Stimulated activated CD4-positive, alpha-beta T cell treated with anti-CD3 and anti-CD28 coated beads, Interleukin-12 subunit alpha, Interleukin-12 subunit beta, amount 100 ng/mL, for 24 hours (primary cell): ENCODE measurements at regions not wholly inside any gene's neighbourhood (a gene's known extent, or its start where the extent isn't known, plus 50 kb on each side); places are given as distances from the start of the nearest gene placed in this dataset.
"Not testable (repeated sequence)": the region's sequence is repeated elsewhere in the genome, so short reads cannot be mapped to it uniquely, and the experiment has no call there.

Source experiments
- DNase-seq, 2 experiments: peaks; one replicate each; pipeline ENCODE4 v3.0.0-alpha.2; 2020; ENCODE audit warnings: low read depth in 2 of 2

DNA sequence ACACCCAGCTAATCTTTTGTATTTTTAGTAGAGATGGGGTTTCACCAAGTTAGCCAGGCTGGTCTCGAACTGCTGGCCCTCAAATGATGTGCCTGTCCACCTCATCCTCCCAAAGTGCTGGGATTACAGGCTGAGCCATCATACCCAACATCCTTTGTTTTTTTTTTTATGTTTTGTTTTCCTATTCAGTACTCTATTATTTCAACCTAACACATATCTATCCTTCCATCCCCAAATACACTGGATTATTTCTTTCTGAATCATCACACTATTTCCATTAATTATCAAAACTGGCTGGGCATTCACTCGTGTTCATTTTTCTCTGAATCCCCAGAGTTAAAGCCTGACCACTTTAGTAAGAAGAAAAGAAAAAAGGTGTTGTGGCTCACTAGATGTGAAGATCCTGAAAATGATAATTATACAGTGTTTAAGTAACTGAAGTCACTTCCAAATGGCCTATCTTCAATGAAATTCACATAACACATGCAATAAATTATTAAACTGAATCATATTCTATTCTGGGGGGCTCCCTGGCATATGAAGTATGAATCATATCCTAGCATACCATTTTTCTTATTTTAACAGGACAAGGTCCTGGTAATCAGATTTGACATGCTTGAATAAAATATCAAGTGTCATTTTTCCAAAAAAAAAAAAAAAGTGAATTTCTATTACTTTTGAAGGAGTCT, 1754.2 kb downstream of the BRINP3 start:
- DNase-seq = no peak

DNA sequence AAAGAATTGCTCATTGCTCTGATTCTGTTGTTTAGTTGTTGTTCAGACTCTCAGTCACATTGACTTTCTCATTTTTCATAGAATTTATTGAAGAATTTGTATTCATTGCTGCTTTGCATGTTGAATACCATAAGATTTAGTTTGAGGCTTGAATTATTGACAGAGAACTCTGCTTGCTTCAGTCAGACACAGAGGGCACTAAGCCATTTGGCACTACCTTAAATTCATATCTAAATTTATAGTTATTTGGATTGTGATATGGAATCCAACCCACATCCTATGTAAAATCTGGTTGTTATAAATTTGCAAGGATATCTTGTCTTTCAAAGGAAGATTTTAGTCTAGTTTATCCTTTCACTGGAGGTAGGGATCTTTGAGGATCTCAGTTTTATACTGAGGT, 1748.6 kb downstream of the BRINP3 start:
- no peak for DNase-seq

DNA sequence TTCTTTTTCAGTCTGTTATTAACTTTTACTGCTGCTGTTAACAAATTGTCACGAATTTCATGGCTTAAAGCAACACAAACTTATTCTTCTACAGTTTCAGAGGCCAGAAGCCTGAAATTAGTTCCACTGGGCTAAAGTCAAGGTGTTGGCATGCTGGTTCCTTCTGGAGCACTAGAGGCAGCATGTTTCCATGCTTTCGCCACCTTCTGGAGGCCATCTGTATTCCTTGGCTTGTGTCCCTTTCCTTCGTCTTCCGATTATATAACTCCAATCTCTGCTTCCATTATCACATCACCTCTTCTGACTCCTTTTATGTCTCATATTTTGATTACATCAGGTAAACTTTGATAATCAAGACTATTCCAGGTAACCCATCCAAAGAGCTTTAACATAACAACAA, 1742.1 kb downstream of the BRINP3 start:
- DNase-seq = no peak

DNA sequence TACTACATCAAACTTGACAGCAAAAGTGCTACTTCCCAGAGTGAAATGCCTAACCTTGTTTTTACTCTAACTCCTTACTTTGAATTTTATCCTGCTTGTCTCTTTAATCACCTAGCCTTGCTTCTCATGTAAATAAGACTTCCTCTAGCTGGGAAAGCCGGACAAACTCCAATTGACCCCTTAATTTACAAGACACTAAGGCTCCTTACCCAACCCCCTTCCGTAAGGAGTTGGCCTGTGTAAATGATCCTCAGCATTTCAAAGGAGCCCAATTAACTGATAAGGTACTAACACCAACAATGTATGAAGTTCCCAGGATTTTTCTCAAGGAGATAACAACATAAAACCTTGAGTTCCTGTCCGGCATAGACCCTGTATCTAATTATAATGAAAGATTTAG, 1728.4 kb downstream of the BRINP3 start:
- not testable (repeated sequence) for DNase-seq

DNA sequence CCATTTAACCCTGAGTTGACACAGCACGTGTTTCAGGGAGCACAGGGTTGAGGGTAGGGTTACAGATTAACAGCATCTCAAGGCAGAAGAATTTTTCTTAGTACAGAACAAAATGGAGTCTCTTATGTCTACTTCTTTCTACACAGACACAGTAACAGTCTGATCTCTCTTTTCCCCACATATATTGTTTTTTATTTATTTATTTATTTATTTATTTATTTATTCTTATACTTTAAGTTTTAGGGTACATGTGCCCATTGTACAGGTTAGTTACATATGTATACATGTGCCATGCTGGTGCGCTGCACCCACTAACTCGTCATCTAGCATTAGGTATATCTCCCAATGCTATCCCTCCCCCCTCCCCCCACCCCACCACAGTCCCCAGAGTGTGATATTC, 1725.6 kb downstream of the BRINP3 start:
- DNase-seq = not testable (repeated sequence)

DNA sequence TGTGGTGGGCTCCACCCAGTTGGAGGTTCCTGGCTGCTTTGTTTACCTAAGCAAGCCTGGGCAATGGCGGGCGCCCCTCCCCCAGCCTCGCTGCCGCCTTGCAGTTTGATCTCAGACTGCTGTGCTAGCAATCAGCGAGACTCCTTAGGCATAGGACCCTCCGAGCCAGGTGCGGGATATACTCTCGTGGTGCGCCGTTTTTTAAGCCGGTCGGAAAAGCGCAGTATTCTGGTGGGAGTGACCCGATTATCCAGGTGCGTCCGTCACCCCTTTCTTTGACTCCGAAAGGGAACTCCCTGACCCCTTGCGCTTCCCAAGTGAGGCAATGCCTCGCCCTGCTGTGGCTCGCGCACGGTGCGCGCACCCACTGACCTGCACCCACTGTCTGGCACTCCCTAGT, 1719.9 kb downstream of the BRINP3 start:
- DNase-seq = not testable (repeated sequence)

DNA sequence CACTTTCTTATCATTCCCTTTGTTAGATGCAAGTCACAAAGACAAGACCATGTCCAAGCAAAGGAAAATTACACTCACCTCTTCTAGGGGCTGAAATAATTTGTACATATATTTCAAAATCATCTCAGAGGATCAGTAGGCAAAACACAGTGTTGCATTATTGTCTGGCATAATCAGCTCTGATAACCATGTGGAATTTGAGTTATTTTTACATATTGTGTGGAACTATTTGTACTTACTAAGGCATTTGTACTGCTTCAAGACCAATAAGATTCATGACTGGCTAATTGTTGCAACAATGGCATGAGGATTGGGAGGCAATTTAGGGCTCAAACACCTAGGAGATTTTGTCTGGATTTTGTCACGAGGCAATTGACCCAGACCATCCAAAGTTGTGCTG, 1716.4 kb downstream of the BRINP3 start:
- DNase-seq = no peak

DNA sequence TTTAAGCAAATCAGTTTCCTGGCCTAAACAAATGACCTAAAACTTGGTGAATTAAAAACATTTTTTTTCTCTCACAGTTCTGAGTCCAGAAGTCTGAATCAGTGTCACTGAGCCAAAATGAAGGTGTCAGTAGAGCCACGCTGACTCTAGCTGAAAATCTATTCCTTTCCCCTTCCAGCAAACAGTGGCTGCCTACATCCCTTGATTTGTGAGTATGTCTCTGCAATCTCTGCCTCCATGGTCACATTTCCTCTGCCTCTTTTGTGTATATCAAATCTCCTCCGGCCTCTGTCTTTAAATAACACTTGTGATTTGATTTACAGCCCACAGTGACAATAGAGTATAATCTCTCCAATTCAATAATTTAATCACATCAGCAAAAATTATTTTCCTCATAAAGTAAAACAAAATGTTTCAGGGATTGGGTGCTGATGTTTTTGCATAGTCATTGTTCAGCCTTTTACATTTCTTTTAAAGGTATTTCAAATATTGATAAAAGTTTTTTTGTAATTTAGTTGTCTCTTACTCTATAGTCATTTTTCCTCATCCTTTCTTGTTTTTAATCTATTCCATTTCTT, 1715.4 kb downstream of the BRINP3 start:
- DNase-seq = no peak

DNA sequence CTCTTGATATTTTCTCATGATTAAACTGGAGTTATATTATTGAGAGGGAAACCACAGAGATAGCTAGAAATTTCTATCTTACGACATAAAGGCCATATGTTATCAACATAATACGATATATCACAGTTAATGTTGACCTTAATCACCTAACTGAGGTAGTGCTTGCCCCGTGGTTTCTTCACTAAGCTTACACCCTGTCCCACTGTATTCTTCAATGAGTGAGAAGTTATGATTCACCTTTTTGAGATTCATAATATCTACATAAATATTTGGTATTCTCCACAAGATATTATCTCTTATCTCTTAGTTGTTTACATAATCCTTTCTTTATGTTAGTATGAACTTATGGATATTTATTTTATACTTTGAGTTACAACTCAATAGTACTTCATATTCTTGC, 1714.1 kb downstream of the BRINP3 start:
- DNase-seq = no peak

DNA sequence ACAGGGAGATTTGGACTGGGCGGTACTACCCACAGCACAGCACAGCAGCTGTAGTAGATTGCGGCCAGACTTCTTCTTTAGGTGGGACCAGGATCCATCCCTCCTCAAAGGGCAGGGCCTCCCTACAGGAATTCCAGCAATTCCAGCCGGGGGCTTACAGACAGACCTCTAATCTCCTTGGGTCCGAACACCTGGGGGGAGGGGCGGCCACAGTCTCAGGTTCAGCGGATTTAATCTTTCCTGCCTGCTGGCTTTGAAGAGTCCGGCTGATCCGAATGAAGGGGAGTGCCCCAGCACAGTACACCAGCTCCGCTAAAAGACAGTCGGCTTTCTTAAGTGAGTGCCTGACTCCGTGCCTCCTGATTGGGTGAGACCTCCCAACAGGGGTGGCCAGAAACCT, 1708.5 kb downstream of the BRINP3 start:
- DNase-seq = no peak

DNA sequence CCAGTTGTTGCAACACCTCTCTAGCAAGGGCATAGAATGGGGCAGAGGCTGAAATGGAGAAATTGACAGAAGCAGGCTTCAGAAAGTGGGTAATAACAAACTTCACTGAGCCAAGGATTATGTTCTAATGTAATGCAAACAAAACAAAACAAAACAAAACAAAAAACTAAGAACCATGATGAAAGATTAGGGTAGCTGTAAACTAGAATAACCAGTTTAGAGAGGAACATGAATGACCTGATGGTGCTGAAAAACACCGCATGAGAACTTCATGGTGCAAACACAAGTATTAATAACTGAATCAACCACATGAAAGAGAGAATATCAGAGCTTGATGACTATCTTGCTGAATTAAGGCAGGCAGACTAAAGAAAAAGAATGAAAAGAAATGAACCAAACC, 1707.7 kb downstream of the BRINP3 start:
- DNase-seq = no peak

DNA sequence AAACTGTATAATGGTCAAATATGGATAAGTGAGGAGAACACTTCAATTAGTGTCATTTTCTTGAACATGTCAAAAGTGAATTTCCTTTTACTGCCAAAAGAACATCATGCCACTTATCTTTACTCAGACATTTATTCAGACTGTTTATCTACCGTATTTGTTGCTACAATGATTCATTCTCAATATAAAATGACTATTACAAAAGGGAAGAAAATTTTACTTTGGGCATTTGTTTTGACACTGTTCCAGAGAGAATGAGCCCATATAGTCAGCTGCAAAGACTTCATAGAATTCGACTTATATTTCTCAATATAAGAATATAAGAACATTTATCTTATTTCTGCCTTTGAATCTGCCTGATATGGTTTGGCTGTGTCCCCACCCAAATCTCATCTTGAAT, 1699.1 kb downstream of the BRINP3 start:
- DNase-seq = no peak

DNA sequence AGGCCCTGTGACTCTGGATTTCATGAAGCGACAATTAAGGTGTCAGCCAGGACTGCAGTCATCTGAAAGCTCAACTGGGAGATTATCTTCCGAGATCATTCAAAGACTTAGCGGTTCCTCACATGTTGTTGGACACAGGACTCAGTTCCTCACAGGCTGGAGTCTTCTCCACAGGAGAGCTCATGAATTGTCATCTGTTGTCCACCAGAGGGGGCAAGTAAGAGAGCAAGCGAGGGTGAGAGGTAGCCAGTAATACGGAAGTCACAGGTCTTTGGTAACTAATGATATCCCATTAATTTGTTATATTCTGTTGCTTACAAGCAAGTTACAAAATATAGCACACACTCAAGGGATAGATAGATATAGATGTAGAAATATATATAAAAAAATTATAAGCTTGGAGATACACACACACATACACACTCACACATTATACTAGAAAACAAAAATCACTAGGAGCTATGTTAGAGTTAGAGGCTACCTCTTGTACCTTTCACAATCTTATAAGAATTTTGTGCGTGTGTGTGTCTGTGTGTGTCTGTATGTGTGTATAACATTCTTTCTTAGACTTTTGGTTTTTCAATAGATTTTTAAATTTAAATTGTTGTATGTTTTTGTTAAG, 1695.3 kb downstream of the BRINP3 start:
- no peak for DNase-seq

DNA sequence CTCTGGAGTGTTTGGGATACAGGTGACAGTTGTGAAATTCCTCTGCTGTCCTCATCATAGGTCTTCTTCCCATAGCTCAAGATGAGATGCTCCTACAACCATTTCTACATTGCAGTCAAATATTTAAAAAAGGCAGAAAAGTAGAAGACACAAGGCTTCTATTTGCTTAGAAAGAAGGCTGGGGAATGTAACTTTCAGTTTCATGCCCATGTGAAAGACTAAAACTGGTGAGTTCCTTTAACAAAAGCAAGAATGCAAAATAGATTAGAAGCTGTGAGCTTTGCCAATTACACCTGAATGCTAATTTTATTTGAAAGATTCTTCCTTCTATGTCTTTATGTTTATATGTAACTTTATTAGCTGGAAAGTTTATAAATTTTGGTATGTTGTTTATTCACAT, 1682.7 kb downstream of the BRINP3 start:
- no peak for DNase-seq

DNA sequence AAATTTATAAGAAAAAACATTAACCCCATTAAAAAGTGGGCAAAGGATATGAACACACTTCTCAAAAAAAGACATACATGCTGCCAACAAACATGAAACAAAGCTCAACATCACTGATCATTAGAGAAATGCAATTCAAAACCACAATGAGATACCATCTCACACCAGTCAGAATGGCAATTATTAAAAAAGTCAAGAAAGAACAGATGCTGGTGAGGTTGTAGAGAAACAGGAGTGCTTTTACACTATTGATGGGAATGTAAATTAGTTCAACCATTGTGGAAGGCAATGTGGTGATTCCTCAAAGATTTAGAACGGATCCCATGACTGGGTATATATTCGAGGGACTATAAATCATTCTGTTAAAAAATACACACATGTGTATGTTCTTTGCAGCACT, 1665.5 kb downstream of the BRINP3 start:
- DNase-seq = not testable (repeated sequence)

DNA sequence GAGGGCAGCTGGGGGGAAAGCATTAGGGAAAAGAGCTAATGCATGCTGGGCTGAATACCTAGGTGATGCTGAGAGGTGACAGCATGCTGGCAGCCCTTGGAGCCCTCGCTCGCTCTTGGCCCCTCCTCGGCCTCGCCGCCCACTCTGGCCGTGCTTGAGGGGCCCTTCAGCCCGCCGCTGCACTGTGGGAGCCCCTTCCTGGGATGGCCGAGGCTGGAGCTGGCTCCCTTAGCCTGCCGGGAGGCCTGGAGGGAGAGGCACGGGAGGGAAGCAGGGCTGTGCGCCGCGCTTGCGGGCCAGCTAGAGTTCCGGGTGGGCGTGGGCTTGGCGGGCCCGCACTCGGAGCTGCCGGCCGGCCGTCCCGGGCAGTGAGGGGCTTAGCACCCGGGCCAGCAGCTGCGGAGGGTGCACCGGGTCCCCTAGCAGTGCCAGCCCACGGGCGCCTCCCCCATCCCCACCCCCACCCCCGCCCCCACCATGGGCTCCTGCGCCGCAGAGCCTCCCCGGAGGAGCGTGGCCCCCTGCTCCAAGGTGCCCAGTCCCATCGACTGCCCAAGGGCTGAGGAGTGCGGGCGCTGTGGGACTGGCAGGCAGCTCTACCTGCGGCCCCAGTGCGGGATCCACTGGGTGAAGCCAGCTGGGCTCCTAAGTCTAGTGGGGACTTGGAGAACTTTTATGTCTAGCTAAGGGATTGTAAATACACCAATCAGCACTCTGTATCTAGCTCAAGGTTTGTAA, 1664.7 kb downstream of the BRINP3 start:
- DNase-seq = not testable (repeated sequence)

DNA sequence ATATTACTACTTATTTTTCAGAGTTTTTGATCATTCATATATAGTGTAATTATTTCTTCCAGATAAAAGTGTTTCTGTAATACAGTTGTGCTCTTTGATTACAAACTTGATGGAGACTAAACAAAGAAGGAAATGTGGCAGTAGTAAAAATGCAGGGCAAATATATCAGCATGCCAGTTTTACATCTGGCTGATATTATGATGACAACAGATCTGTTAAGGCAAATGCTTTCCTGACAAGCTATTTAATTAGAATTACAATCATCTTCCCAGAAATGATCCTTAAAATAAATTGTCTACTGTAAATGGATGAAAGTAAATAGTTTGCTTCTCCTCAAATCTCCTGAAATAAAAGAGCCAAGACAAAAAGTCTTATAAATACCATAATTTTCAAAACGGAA, 1659.8 kb downstream of the BRINP3 start:
- no peak for DNase-seq

DNA sequence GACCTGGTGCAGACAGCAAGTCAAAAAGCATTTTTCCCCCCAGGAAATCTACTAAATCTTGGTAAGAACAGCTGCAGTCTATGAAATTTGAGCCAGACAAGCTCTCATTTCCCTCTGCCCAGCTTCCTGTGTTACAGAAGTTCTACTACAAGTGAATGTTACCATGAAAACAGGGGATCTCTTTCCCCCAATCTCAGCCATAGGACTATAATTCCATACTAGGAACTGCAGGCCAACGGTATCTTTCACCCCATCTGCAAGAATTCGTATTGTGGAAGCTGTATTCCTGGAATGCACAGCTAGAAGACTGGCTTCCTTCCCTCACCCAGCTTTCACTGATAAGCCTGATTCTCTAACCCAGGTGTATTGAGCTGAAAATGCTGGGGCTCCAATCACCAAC, 1655.4 kb downstream of the BRINP3 start:
- DNase-seq = no peak

DNA sequence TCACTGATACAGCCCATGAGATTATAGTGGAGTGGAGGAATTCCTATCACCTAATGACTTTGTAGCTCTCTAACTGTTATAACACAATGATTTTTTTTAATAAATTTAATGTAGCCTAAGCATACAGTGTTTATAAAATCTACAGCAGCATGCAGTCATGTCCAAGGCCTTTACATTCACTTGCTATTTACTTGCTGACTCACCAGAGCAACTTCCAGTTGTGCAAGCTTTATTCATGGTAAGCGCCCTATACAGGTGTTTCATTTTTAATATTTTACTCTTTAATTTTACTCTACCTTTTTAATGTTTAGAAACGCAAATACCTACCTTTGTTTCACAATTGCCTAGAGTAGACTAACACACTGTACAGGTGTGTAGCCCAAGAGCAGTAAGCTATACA, 1652.2 kb downstream of the BRINP3 start:
- DNase-seq = no peak

DNA sequence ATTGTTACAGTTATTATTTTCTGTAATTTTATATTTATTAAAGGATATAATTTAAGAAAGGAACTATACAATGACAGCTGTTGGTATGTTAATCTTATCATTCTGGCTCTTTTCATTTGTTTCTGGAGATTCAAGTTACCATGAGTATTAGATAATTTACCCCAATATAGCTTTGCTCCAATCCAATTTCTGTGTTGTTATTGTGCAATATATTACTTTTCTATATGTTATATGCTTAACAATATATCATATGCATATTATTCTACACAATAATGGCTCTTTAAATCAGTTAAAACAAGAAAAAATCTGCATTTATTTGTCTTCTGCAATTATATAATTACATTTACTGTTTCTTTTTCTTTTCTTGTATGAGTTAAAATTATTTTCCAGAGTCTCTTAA, 1650.9 kb downstream of the BRINP3 start:
- DNase-seq = no peak

DNA sequence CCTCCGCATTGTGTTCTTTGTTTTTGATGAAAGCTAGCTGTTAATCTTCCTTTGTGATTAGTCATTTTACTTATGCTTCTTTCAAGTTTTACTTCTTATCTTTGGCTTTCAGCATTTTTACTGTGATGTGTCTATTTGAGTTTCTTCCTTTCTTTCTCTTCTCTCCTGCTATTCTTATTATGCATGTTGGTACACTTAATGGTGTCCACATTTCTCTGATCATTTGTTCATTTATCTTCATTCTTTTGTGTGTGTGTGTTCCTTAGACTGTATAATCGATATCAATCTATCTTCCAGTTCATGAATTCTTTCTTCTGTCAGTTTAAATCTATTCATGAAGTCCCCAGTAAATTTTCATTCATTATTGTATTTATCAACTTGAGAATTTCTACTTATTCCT, 1650.3 kb downstream of the BRINP3 start:
- no peak for DNase-seq

DNA sequence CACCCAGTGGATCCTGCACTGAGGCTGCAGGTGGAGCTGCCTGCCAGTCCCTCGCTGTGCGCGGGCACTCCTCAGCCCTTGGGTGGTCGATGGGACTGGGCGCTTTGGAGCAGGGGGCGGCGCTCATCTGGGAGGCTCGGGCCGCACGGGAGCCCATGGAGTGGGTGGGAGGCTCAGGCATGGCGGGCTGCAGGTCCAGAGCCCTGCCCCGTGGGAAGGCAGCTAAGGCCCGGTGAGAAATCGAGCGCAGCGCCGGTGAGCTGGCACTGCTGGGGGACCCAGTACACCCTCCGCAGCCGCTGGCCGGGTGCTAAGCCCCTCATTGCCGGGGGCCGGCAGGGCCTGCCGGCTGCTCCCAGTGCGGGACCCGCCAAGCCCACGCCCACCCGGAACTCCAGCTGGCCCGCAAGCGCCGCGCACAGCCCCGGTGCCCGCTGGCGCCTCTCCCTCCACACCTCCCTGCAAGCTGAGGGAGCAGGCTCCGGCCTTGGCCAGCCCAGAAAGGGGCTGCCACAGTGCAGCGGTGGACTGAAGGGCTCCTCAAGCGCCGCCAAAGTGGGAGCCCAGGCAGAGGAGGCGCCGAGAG, 1636.5 kb downstream of the BRINP3 start:
- not testable (repeated sequence) for DNase-seq
